ELF-1 (cell line): ENCODE measurements at regions not wholly inside any gene's neighbourhood (a gene's known extent, or its start where the extent isn't known, plus 50 kb on each side); places are given as distances from the start of the nearest gene placed in this dataset.

ENCODE experiments used
- DNase-seq: peaks from one replicate; pipeline ENCODE4 v3.0.0-alpha.2; 2016; ENCODE audit warnings: low read depth, low spot score

DNA sequence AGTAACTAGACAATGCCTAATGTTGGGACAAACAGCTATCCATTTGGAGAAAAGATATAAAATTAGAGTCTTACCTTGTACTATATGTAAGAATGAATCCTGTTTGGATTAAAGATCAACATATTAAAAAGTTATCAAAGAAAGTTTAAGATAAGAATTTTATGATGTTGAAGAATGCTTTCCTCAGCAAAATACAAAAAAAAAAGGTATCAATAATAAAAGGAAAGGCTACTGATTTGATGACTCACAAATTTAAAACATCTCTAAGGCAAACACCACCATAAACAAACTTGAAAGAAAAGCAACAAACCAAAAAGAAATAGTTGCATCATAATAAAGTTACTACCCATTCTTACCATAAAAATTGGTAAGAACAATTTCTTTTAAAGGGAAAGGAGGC, 92.7 kb downstream of the C1D start:
- no peak for DNase-seq

- DNase-seq: no peak
These were observed 92.3 kb downstream of the C1D start for GRCh38 chr2:67970542-67970941.

- no peak for DNase-seq
These were observed 88.0 kb downstream of the C1D start for GRCh38 chr2:67974559-67975430.

DNA sequence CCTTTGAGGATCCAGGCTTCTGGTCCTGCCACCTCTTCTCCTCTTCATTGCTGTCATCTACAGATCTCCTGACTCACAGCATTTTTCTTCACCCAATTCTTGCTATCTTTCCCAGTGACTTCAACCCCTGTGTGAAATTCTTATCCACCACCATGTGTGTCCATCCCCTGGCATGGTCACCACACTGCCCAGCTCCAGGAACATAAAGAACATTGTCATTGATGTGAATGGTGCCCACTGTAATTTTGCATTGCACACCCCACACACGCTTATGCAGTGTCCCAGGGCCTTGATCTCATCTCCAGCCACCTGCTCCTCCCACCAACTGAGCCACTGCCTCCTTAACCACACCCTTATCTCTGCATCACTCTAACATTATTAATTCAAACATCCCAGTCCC, 85.3 kb downstream of the C1D start:
- DNase-seq: no peak

DNA sequence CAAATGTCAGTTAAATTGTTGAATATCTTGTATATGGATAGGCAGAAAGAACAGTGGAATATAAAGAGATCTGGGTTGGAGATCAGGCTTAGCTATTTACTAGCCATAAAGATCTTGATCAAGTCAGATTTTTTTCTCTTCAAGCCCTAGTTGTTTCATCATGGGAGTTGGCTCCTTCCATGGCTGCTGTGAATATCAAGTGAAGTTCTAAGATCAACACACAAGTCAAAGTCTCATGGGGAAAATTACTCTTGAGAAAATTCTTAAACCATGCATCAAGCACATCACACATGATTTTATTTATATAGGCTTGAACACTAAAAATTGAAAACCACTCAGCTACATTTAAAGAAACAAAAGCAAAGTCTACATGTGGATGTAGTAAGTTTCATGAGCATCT, 79.8 kb downstream of the C1D start:
- DNase-seq: no peak

GRCh38 chr2:67984600-67984999, 78.2 kb downstream of the C1D start:
- no peak for DNase-seq

DNA sequence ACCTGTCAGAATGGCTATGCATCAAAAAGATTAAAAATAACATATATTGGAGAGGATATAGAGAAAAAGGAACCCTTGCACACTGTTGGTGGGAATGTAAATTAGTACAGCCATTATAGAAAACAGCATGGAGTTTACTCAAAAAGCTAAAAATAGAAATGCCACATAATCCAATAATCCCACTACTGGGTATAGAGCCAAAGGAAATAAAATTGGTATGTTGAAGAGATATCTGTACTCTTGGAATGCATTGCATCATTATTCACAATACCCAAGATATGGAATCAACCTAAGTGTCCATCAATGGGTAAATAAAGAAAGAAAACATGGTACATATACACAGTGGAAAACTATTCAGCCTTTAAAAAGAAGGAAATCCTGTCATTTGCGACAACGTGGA, 77.2 kb downstream of the C1D start:
- no peak for DNase-seq

- DNase-seq: no peak
These were observed 76.5 kb downstream of the C1D start for GRCh38 chr2:67986258-67986657.
